Natural killer cell (primary cell): ENCODE measurements at regions not wholly inside any gene's neighbourhood (a gene's known extent, or its start where the extent isn't known, plus 50 kb on each side); places are given as distances from the start of the nearest gene placed in this dataset.

Experiments
- ATAC-seq, 3 donors: fragments of 150-1000 bp in 2 of 3; fragments of 200-7000 bp in 1 of 3; cut with Tn5 transposase; 1 replicate in 1 of 3; 2 replicates in 2 of 3; pipeline ENCODE4 v1.10.0; 2021; ENCODE audit warnings: mild to moderate bottlenecking in 2 of 3, moderate library complexity in 2 of 3
- DNase-seq, 2 donors: peaks; one replicate each; pipeline versions ENCODE4 v3.0.0 to v3.0.0-alpha.2; 2013 to 2021; ENCODE audit warnings: mixed read lengths in 1 of 2
- H3K27ac ChIP-seq: one replicate; pipeline ENCODE4 v1.5.1; 2013; ENCODE audit warnings: mild to moderate bottlenecking, low read length
- H3K27me3 ChIP-seq: one replicate; pipeline ENCODE4 v1.6.1; 2013; ENCODE audit warnings: low read length; ENCODE audit not compliant: control insufficient read depth, insufficient read depth
- H3K36me3 ChIP-seq: one replicate; pipeline ENCODE4 v1.6.1; 2013; ENCODE audit warnings: low read length; ENCODE audit not compliant: control insufficient read depth, insufficient read depth
- H3K4me1 ChIP-seq: one replicate; pipeline ENCODE4 v1.6.1; 2013; ENCODE audit warnings: low read length; ENCODE audit not compliant: control insufficient read depth, insufficient read depth
- H3K4me3 ChIP-seq: one replicate; pipeline ENCODE4 v1.5.1; 2013; ENCODE audit warnings: low read length
- H3K9me3 ChIP-seq: one replicate; pipeline ENCODE4 v1.6.1; 2013; ENCODE audit warnings: low read length; ENCODE audit not compliant: control insufficient read depth, insufficient read depth
- H3K27ac Mint-ChIP-seq, 2 donors: one replicate each; pipeline ENCODE4 v1.8.0; 2022; ENCODE audit warnings: mild to moderate bottlenecking in 2 of 2, mixed read lengths in 2 of 2, moderate library complexity in 1 of 2
- H3K27me3 Mint-ChIP-seq, 2 donors: one replicate each; pipeline ENCODE4 v1.8.0; 2022; ENCODE audit warnings: low read depth in 2 of 2, mixed read lengths in 2 of 2
- H3K36me3 Mint-ChIP-seq: one replicate; pipeline ENCODE4 v1.8.0; 2022; ENCODE audit warnings: mixed read lengths
- H3K4me1 Mint-ChIP-seq, 2 donors: one replicate each; pipeline ENCODE4 v1.8.0; 2022; ENCODE audit warnings: mixed read lengths in 2 of 2
- H3K4me3 Mint-ChIP-seq: one replicate; pipeline ENCODE4 v1.8.0; 2022; ENCODE audit warnings: mild to moderate bottlenecking, moderate library complexity, mixed read lengths
- H3K9me3 Mint-ChIP-seq, 2 donors: one replicate each; pipeline ENCODE4 v1.8.0; 2022; ENCODE audit warnings: mixed read lengths in 2 of 2
- CTCF ChIP-seq: fragments of 200-600 bp; IDR thresholded peaks from one replicate; pipeline ENCODE4 v1.8.0; 2022; ENCODE audit warnings: antibody characterized with exemption
- WGBS: methylation state at CpG from one replicate; pipeline ENCODE4 v1.1.7; 2013; ENCODE audit warnings: missing lambda C conversion rate; ENCODE audit not compliant: insufficient coverage; 5-methylcytosine and 5-hydroxymethylcytosine counted together
- intact Hi-C: fragments of 100-400 bp; cut with micrococcal nuclease; formaldehyde crosslinking; loops from one replicate; pipeline ENCODE4 v1.14.2; 2022

DNA sequence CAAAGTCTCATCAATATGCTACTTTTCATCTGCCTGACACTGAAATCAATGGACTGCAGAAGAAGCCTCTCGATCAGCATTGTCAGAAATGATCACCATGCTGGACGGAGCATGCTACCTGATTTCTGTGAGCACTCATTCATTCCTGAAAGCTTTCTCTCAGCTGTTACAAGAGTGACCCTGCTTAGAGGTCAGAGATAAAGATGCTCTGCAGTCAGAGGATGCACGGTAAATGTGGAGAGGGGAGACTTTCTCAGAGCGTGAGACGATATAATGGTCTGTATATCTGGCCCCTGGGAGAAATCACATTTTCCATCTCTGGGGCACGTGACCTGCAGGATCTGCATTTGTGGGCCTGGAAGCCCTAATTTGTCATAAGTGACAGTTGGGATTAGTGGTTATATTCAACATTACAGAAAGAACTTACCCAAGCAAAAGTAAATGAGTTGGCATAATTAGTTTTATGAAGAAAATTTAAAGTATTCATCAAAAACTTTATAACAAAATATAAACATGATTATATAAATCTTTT, 125.6 kb upstream of the TTC29 start:
- WGBS: 89% methylated on average over 6 of the region's 6 CpGs
- TF ChIP-seq CTCF: no peak
- H3K4me1 ChIP-seq: no peaks in the 10 kb centered on the region
- H3K9me3 ChIP-seq: no peaks in the 10 kb centered on the region
- no peaks in the 10 kb centered on the region for H3K9me3 Mint-ChIP-seq
- no peak for ATAC-seq
- H3K36me3 Mint-ChIP-seq: no peaks in the 10 kb centered on the region
- DNase-seq: no peak
- intact Hi-C loops: no loop called here
- no peak overlapping the region for H3K27ac Mint-ChIP-seq
- no peak overlapping the region for H3K4me3 Mint-ChIP-seq
- H3K27me3 ChIP-seq: no peaks in the 10 kb centered on the region
- H3K27ac ChIP-seq: no peak overlapping the region
- H3K4me1 Mint-ChIP-seq: no peaks in the 10 kb centered on the region
- no peak overlapping the region for H3K4me3 ChIP-seq
- peaks cover 0 to 11% of the 10 kb centered on the region in 2 donors for H3K27me3 Mint-ChIP-seq
- no peaks in the 10 kb centered on the region for H3K36me3 ChIP-seq

GRCh38 chr4:147076179-147076578, 130.5 kb upstream of the TTC29 start:
- no peaks in the 10 kb centered on the region for H3K36me3 ChIP-seq
- H3K27ac Mint-ChIP-seq: no peak overlapping the region
- H3K27me3 ChIP-seq: no peaks in the 10 kb centered on the region
- H3K36me3 Mint-ChIP-seq: no peaks in the 10 kb centered on the region
- H3K9me3 ChIP-seq: no peaks in the 10 kb centered on the region
- no peaks in the 10 kb centered on the region for H3K9me3 Mint-ChIP-seq
- TF ChIP-seq CTCF: no peak
- ATAC-seq (no peak), DNase-seq (no peak)
- intact Hi-C loops: no loop called here
- WGBS: 73% methylated on average over 2 of the region's 2 CpGs
- H3K4me3 ChIP-seq: no peak overlapping the region
- H3K4me1 ChIP-seq: no peaks in the 10 kb centered on the region
- H3K4me3 Mint-ChIP-seq: no peak overlapping the region
- H3K27me3 Mint-ChIP-seq: peaks cover 0 to 12% of the 10 kb centered on the region in 2 donors
- H3K27ac ChIP-seq: no peak overlapping the region
- H3K4me1 Mint-ChIP-seq: no peaks in the 10 kb centered on the region

DNA sequence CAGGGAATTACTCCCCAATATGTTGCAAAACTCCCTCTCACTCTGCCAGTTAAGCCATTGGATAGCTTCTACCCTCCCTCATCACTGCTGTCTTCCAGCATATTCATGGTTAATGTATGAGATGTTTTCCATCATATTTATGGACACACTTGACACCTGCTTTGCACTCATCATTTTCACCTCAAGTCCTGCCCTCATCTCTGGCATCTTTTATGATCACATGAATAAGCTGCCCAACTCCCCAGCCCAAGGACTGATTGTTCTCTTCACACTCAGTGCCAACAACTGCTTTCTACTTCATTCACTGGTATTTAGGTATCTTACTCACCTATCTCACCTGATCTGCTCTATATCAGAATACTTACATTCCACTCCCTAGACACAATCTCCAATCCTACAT, 131.1 kb upstream of the TTC29 start:
- no peak overlapping the region for H3K27ac ChIP-seq
- no peak overlapping the region for H3K4me3 ChIP-seq
- TF ChIP-seq CTCF: no peak
- no peaks in the 10 kb centered on the region for H3K9me3 ChIP-seq
- Mint-ChIP-seq H3K9me3 (no peaks in the 10 kb centered on the region), H3K4me1 (no peaks in the 10 kb centered on the region), H3K27me3 (peaks cover 0 to 12% of the 10 kb centered on the region in 2 donors), H3K27ac (no peak overlapping the region), H3K36me3 (no peaks in the 10 kb centered on the region), H3K4me3 (no peak overlapping the region)
- ATAC-seq: no peak
- no peaks in the 10 kb centered on the region for H3K27me3 ChIP-seq
- no peaks in the 10 kb centered on the region for H3K4me1 ChIP-seq
- intact Hi-C loops: no loop called here
- no peak for DNase-seq
- no peaks in the 10 kb centered on the region for H3K36me3 ChIP-seq

DNA sequence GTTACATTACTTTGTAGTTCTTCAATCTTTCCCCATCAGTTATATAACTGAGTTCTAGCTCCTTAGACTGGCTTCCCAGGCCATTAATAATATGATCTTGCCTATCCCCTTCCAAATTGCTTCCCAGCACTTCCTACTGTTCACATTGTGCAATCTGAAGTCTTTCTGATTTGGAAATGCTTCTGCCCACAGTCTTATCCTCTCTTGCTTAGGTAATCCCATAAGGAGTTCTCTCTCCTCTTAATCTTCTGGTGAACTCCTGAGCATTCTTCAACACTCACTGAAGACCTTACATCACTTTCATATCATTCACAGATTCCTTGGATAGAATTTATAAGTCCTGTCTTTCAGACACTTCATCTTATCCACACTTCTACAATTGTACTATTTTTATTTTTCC, 132.7 kb upstream of the TTC29 start:
- no peak overlapping the region for H3K4me3 Mint-ChIP-seq
- H3K36me3 Mint-ChIP-seq: no peaks in the 10 kb centered on the region
- intact Hi-C loops: no loop called here
- TF ChIP-seq CTCF: no peak
- H3K36me3 ChIP-seq: no peaks in the 10 kb centered on the region
- H3K9me3 Mint-ChIP-seq: no peaks in the 10 kb centered on the region
- no peak for ATAC-seq
- H3K4me1 Mint-ChIP-seq: no peaks in the 10 kb centered on the region
- H3K4me3 ChIP-seq: no peak overlapping the region
- H3K27me3 ChIP-seq: no peaks in the 10 kb centered on the region
- DNase-seq: no peak
- H3K27me3 Mint-ChIP-seq: peaks cover 0 to 9% of the 10 kb centered on the region in 2 donors
- H3K27ac ChIP-seq: no peak overlapping the region
- no peaks in the 10 kb centered on the region for H3K4me1 ChIP-seq
- no peak overlapping the region for H3K27ac Mint-ChIP-seq
- no peaks in the 10 kb centered on the region for H3K9me3 ChIP-seq
